Urothelium cell line (cell line): ENCODE measurements at regions not wholly inside any gene's neighbourhood (a gene's known extent, or its start where the extent isn't known, plus 50 kb on each side); places are given as distances from the start of the nearest gene placed in this dataset.
"Not testable (repeated sequence)": the region's sequence is repeated elsewhere in the genome, so short reads cannot be mapped to it uniquely, and the experiment has no call there.

Source experiments
- DNase-seq: peaks from one replicate; pipeline ENCODE4 v3.0.0; 2011; ENCODE audit warnings: low spot score, mixed read lengths
- FAIRE-seq: peaks from 2 replicates; lab custom pipeline; 2011; peaks lifted over from hg19 to GRCh38; lab: Jason Lieb, UNC

- DNase-seq = no peak
- FAIRE-seq = no peak
Observed at GRCh38 chr6:150456466-150456865, 87.7 kb downstream of the IYD start.

DNA sequence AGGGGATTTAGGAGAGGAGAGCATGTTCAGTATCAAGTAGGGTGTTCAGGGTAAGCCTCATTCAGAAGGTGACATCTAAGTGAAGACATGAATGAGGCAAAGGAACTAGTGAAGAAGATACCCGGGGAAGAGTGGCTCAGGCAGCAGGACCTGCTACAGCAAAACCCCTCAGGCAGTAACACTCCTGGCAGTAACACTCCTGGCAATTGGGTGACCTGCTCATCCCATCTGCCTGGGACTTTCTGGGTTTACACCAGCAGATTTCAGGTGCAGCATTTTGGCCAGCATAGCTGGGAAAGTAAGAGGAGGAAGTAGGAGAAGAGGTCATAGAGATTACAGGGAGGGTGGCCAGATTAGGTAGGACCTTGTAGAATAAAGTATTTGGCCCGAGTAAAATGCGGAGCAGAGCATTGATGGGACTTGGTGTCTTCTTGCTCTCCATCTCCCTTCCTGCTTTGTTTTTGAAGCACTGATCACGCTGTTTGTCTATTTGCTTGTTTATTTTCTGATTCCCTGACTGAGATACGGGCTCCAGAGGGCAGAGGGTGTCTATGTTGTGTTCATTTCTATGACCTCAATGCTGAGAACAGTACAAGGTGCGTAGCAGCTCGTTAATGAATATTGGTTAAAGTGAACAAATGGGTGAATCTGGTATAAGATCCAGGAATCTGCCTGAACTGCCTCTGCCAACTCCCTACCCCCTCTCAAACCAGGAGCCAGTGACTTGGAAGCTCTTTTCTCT is 88.3 kb downstream of the IYD start:
- DNase-seq (no peak), FAIRE-seq (no peak)

- FAIRE-seq = no peak
Observed at GRCh38 chr6:150458579-150458978, 89.8 kb downstream of the IYD start.

DNA sequence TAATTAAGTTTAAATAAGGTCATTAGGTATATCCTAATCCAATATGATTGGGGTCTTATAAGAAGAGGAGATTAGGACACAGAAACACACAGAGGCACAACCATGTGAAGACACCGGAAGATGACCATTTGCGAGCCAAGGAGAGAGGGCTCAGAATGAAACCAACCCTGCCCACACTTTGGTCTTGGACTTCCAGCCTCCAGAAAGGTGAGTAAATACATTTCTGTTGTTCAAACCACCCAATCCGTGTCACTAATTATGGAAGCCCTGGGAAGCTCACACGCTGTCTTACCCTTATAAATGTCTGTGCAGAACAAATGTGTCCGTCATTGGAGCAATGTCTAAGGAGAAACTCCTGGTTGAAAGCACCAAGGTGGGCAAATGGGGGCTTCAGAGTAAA is 95.0 kb downstream of the IYD start:
- DNase-seq (no peak), FAIRE-seq (no peak)

More at GRCh38 chr6:150458579-150458978, 89.8 kb downstream of the IYD start:
- no peak for DNase-seq

- no peak for DNase-seq
Observed at GRCh38 chr6:150464966-150465365, 96.2 kb downstream of the IYD start.

DNA sequence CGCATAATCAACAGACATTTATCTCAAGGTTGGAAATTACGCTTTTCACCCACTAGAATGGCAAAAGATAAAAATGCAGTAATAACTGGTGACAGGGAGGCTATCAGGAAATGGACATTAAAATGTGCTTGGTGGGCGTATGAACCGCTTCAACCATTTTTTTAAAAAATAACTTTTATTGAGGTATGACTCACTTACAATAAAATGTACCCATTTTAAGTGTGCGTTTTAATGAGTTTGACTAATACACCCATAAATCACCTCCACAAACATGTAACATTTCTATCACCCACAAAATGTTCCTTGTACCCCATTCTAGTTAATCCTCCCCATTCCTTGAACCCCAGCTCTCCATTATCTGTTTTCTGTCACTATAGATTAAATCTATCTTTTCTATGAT is 96.8 kb downstream of the IYD start:
- DNase-seq (no peak), FAIRE-seq (no peak)

More at GRCh38 chr6:150464966-150465365, 96.2 kb downstream of the IYD start:
- no peak for FAIRE-seq

GRCh38 chr6:150466196-150466595 is 97.4 kb downstream of the IYD start:
- FAIRE-seq (peak; percentile 32), DNase-seq (no peak)

DNA sequence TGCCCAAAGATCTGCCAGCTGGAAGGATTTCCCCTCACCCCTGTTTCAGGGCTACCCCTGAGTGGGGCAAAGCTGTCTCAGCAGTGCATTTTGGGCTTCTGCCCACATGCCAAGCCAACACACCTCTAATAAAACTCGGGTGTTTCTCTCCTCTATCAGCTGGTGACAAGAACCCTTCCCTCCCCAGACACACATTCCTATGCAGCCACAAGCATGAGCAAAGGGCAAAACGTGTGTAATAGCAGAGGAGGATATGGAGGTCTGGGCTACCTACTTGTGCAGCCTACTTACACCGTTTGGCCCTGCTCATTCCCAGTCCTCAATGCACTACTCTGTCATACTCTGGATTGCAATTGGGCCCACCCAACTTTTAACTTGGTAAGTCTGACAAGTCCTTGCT is 101.3 kb downstream of the IYD start:
- no peak for FAIRE-seq

GRCh38 chr6:150470960-150471665 is 102.3 kb downstream of the IYD start:
- FAIRE-seq = no peak

More for the DNA sequence above, 101.3 kb downstream of the IYD start:
- DNase-seq = no peak

GRCh38 chr6:150478656-150479545 is 110.1 kb downstream of the IYD start:
- DNase-seq = no peak
- no peak for FAIRE-seq

More at GRCh38 chr6:150470960-150471665, 102.3 kb downstream of the IYD start:
- DNase-seq = no peak

GRCh38 chr6:150482883-150483409 is 114.1 kb downstream of the IYD start:
- no peak for DNase-seq
- no peak for FAIRE-seq

GRCh38 chr6:150485161-150485958 is 114.3 kb upstream of the PLEKHG1 start:
- FAIRE-seq = peak; percentile 17
- DNase-seq = no peak

GRCh38 chr6:150486048-150486447 is 113.6 kb upstream of the PLEKHG1 start:
- FAIRE-seq = no peak

GRCh38 chr6:150490586-150490985 is 109.1 kb upstream of the PLEKHG1 start:
- DNase-seq (peak; percentile 67), FAIRE-seq (no peak)

More at GRCh38 chr6:150486048-150486447, 113.6 kb upstream of the PLEKHG1 start:
- no peak for DNase-seq

- DNase-seq = peak; percentile 48
- no peak for FAIRE-seq
Observed at GRCh38 chr6:150491131-150491810, 108.4 kb upstream of the PLEKHG1 start.

DNA sequence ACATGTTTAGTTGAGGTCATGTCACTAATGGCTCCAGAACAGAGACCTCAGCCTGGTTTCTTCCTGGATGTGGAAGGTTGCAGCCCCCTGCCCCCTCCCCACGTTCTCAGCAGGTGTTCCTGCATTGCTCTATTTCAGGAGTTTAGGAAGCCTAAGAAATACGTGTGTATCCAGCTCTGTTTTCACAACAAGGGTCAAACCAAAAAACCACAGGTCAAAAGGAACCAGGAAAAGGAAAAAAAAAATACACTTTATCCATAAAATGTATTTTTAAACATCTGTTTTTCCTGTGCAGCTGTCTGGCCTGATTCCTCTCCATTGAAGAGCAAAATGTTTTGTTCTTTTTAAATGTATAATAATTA is 107.9 kb upstream of the PLEKHG1 start:
- no peak for DNase-seq
- no peak for FAIRE-seq

DNA sequence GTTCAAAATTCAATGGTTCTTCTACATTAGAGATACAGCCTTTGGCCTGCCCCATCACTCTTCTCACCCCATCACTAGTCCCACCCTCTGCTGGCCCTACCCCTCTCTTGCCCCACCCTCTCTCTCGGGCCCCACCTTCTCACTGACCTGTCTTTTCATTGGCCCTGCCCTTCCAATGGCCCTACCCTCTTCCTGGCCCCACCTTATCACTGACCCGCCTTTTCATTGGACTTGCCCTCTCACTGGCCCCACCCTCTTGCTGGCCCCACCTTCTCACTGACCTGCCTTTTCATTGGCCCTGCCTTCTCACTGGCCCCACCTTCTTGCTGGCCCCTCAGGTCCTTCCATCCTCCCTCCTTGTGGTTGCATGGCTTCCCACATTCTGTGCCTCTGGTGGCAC is 107.2 kb upstream of the PLEKHG1 start:
- FAIRE-seq (peak; percentile 83), DNase-seq (peak; percentile 89)

- FAIRE-seq (no peak), DNase-seq (peak; percentile 86)
Observed at GRCh38 chr6:150492941-150493340, 106.7 kb upstream of the PLEKHG1 start.

DNA sequence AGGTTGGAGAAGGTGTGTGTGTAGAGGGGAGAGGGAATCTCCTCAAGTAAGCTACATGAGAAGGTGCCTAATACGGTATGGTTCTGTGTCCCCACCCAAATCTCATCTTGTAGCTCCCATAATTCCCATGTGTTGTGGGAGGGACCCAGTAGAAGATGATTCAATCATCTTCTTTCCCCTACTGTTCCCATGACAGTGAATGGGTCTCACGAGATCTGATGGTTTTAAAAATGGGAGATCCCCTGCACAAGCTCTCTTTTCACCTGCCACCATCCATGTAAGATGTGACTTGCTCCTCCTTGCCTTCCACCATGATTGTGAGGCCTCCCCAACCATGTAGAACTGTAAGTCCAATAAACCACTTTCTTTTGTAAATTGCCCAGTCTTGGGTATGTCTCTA is 106.1 kb upstream of the PLEKHG1 start:
- FAIRE-seq = peak; percentile 5
- not testable (repeated sequence) for DNase-seq

DNA sequence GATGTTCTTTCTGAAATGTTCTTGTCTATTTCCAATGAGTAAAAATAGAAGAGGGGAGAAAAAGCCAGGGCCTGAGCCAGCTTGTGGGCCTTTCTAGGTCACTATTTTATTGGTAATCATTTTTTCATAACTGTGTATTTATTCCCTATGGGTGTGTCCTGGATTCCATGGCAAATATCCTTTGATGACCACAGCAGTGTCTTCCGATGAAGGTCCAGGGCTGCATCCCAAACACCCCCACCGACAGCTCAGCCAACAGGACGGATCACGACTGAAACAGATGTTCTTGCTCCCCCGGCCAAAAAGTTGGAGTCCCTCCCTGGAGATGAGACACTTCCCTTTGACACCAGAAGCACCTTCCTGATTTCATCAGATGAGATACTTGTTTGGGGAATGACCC is 105.4 kb upstream of the PLEKHG1 start:
- no peak for DNase-seq
- no peak for FAIRE-seq
